ENCODE measurements at regions not wholly inside any gene's neighbourhood (a gene's known extent, or its start where the extent isn't known, plus 50 kb on each side); places are given as distances from the start of the nearest gene placed in this dataset.

- Histone ChIP-seq H3K9me3 (no peaks in the 10 kb centered on the region), H3K27ac (no peak overlapping the region), H3K27me3 (no peaks in the 10 kb centered on the region), H3K4me1 (no peaks in the 10 kb centered on the region), H3K4me3 (no peak overlapping the region), H3K36me3 (no peaks in the 10 kb centered on the region)
- DNase-seq, result peak in 3 of 5 donors; percentile 1 to 20 (median 3)
- WGBS, 4 donors, result 89 to 94% (median 92%) methylated on average over 13 of the region's 13 CpGs
- ATAC-seq, result no peak
- no peak for TF ChIP-seq POLR2A (IDR thresholded peaks at IDR 0.05)
- TF ChIP-seq CTCF (IDR thresholded peaks at IDR 0.05), result no peak
- intact Hi-C loops (cut with DNase I), result no loop called here
Observed at GRCh38 chr6:170107606-170108222, 183.2 kb downstream of the DLL1 start.

DNA sequence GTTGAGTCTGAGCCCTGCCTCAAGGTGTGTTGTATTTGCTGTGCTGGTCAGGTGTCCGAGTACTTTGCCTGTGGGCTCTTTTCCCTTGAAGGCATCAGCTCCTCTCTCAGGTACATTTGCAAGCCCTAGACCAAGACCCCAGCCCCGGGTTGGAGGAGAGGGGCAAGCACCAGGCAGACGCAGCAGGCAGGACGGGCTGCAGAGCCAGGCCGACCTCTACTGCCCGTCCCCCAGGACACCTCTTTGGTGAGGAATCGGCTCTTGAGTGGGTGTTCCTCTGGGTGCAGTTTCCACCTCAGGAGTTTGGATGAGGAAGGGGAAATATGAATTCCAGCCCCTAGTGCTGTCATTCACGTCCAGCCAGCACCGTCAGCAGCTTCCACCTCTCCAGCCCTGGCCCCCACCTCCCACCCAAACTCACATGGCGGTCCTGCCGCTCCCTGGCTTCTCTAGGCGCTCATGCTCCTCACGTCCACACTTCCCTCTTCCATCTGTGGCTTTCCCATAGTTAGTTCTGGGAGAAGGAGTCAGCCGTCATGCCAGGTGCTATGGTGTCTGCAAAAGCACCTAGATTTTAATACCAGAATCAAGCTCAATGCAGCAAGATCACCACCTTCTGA is 183.9 kb downstream of the DLL1 start:
- peak in 2 of 5 donors; percentile 5 to 25 for DNase-seq
- Histone ChIP-seq H3K27me3 (no peaks in the 10 kb centered on the region), H3K27ac (no peak overlapping the region), H3K4me1 (no peaks in the 10 kb centered on the region), H3K9me3 (no peaks in the 10 kb centered on the region), H3K36me3 (no peaks in the 10 kb centered on the region), H3K4me3 (no peak overlapping the region)
- WGBS, 4 donors, result 78 to 90% (median 87%) methylated on average over 14 of the region's 14 CpGs
- no peak for ATAC-seq
- intact Hi-C loops (cut with DNase I), result no loop called here
- TF ChIP-seq CTCF (IDR thresholded peaks at IDR 0.05), result no peak
- no peak for TF ChIP-seq POLR2A (IDR thresholded peaks at IDR 0.05)

GRCh38 chr6:170102582-170103481 is 188.0 kb downstream of the DLL1 start:
- Histone ChIP-seq H3K9me3 (no peaks in the 10 kb centered on the region), H3K4me1 (no peaks in the 10 kb centered on the region), H3K36me3 (no peaks in the 10 kb centered on the region), H3K27me3 (no peaks in the 10 kb centered on the region), H3K4me3 (no peak overlapping the region), H3K27ac (no peak overlapping the region)
- intact Hi-C loops (cut with DNase I), result no loop called here
- ATAC-seq (no peak), DNase-seq (peak in 3 of 5 donors; percentile 4 to 33 (median 12))
- TF ChIP-seq CTCF (IDR thresholded peaks at IDR 0.05) (no peak), POLR2A (IDR thresholded peaks at IDR 0.05) (no peak)
- WGBS, 4 donors, result 83 to 91% (median 87%) methylated on average over 27 to 30 of the region's 30 CpGs

DNA sequence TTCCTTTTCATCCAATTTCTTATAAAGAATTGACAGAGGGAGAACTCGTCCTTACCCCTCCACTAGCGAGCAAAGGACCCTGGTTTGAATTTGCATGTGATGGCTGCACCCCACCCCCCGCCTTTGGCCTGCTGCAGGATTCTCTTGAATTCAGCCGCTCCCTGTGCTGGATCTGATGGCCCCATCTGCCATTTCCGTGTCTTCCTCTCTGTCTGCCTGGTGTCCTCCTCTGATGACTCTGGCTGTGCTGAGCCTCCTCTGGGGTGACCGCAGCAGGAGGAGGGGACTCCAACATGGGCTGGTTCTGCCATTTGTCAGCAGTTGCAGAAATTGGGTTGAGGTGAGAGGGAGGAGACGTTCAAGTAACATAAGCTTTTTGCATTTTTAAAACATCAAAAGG is 188.8 kb downstream of the DLL1 start:
- TF ChIP-seq POLR2A (IDR thresholded peaks at IDR 0.05), result no peak
- no peak for TF ChIP-seq CTCF (IDR thresholded peaks at IDR 0.05)
- WGBS, 4 donors, result 76 to 89% (median 84%) methylated on average over 7 of the region's 7 CpGs
- peaks cover 0 to 7% (median 4%) of the 10 kb centered on the region in 12 donors for H3K4me1 ChIP-seq
- DNase-seq, result peak in 3 of 5 donors; percentile 0 to 12 (median 9)
- H3K36me3 ChIP-seq, result no peaks in the 10 kb centered on the region
- intact Hi-C loops (cut with DNase I), result no loop called here
- no peak for ATAC-seq
- peaks cover 0 to 3% (median 0%) of the 10 kb centered on the region in 9 donors for H3K27me3 ChIP-seq
- no peaks in the 10 kb centered on the region for H3K9me3 ChIP-seq
- H3K4me3 ChIP-seq, result no peak overlapping the region
- no peak overlapping the region for H3K27ac ChIP-seq
